ENCODE measurements at regions not wholly inside any gene's neighbourhood (a gene's known extent, or its start where the extent isn't known, plus 50 kb on each side); places are given as distances from the start of the nearest gene placed in this dataset.
"Not testable (repeated sequence)": the region's sequence is repeated elsewhere in the genome, so short reads cannot be mapped to it uniquely, and the experiment has no call there.

GRCh38 chr12:30166006-30166795 lies 382.5 kb upstream of the TMTC1 start:
- POLR2A ChIA-PET = no interaction called here
- no peak overlapping the region for H3K4me2 ChIP-seq
- H3K4me3 ChIP-seq = no peak overlapping the region
- 9% methylated on average over 4 of the region's 4 CpGs for WGBS (ENCODE audit: missing lambda C conversion rate)
- ATAC-seq = no peak
- FAIRE-seq = no peak
- no peak overlapping the region for H3K27ac ChIP-seq
- no peak for TF ChIP-seq CBX2 (IDR thresholded peaks at IDR 0.05; ENCODE audit: borderline replicate concordance, low read depth)
- TF ChIP-seq HES2 (IDR thresholded peaks at IDR 0.05) = no peak
- TF ChIP-seq CBX8 (IDR thresholded peaks at IDR 0.05) = no peak
- TF ChIP-seq NFE2L2 (conservative IDR thresholded peaks at IDR 0.05; ENCODE audit: low read length) = no peak
- no peaks in the 10 kb centered on the region for H3K4me1 ChIP-seq
- CTCF ChIA-PET = no interaction called here
- H3K9me3 ChIP-seq = no peaks in the 10 kb centered on the region
- DNase-seq (ENCODE audit: low read depth in 1 of 2, low spot score in 1 of 2) = no peak

DNA sequence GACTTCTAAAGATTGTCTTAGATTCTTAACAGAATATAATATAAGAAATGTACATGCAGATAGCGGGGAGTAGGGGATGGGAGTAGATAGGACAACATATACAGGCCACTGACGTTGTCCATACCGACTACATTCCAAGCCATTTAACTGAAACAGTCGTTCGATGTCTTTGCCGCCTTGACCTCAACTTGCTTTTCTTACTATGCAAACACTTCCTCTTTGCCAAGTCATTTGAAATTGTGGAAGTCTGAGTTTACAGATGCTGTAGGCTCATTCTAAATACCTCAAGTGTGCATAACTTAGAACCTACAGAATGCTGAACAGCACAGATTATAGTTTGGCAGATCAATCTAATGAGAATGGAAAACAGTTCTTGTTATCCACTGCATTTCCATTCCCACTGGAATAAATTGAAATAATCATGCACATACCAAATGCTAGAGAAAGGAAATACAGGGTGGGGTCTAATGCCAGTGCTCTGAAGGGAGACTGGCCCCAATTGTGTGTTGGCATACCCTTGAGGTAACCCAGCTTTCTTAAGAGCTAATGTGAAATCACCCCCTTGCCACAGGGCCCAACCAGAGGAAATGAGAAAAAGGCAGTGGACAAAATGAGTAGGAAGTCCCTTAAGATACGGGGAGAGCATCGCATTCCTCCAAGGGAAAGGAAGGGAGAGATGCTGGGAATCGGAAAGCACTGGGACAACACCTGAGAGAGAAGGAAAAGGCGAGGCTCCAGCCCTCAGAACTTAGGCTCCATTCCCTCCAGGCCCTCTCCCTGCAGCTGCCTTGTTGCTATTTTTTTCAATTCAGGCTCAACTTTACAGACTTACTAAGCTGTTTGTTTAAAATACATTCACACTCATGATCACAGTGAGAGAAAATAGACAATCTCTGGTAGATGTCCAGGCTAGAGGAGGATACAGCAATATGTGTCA lies 380.9 kb upstream of the TMTC1 start:
- TF ChIP-seq USF2 (IDR thresholded peaks at IDR 0.05) = no peak
- TF ChIP-seq BCL3 (IDR thresholded peaks at IDR 0.05) = no peak
- no peak for TF ChIP-seq ZNF302 (CRISPR knock-in tag; IDR thresholded peaks at IDR 0.05)
- TF ChIP-seq, protein P1, sequence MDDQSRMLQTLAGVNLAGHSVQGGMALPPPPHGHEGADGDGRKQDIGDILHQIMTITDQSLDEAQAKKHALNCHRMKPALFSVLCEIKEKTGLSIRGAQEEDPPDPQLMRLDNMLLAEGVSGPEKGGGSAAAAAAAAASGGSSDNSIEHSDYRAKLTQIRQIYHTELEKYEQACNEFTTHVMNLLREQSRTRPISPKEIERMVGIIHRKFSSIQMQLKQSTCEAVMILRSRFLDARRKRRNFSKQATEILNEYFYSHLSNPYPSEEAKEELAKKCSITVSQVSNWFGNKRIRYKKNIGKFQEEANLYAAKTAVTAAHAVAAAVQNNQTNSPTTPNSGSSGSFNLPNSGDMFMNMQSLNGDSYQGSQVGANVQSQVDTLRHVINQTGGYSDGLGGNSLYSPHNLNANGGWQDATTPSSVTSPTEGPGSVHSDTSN (IDR thresholded peaks at IDR 0.05) = no peak
- no peak for TF ChIP-seq CEBPB (IDR thresholded peaks at IDR 0.05)
- TF ChIP-seq HEYL (CRISPR knock-in tag; IDR thresholded peaks at IDR 0.05) = no peak
- TF ChIP-seq HDAC2 (IDR thresholded peaks at IDR 0.05) = no peak
- TF ChIP-seq HOXA7 (CRISPR knock-in tag; IDR thresholded peaks at IDR 0.05) = no peak
- TF ChIP-seq, protein P2, sequence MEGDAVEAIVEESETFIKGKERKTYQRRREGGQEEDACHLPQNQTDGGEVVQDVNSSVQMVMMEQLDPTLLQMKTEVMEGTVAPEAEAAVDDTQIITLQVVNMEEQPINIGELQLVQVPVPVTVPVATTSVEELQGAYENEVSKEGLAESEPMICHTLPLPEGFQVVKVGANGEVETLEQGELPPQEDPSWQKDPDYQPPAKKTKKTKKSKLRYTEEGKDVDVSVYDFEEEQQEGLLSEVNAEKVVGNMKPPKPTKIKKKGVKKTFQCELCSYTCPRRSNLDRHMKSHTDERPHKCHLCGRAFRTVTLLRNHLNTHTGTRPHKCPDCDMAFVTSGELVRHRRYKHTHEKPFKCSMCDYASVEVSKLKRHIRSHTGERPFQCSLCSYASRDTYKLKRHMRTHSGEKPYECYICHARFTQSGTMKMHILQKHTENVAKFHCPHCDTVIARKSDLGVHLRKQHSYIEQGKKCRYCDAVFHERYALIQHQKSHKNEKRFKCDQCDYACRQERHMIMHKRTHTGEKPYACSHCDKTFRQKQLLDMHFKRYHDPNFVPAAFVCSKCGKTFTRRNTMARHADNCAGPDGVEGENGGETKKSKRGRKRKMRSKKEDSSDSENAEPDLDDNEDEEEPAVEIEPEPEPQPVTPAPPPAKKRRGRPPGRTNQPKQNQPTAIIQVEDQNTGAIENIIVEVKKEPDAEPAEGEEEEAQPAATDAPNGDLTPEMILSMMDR (IDR thresholded peaks at IDR 0.05) = no peak
- no peak for TF ChIP-seq SREBF2 (IDR thresholded peaks at IDR 0.05)
- TF ChIP-seq HMGXB4 (CRISPR knock-in tag; IDR thresholded peaks at IDR 0.05; ENCODE audit: borderline replicate concordance) = no peak
- TF ChIP-seq ZSCAN20 (CRISPR knock-in tag; IDR thresholded peaks at IDR 0.05) = no peak
- no peak for TF ChIP-seq MYC (IDR thresholded peaks at IDR 0.05; ENCODE audit: borderline replicate concordance, low read length)
- no peak for TF ChIP-seq JUN (IDR thresholded peaks at IDR 0.05)
- TF ChIP-seq, protein P3, sequence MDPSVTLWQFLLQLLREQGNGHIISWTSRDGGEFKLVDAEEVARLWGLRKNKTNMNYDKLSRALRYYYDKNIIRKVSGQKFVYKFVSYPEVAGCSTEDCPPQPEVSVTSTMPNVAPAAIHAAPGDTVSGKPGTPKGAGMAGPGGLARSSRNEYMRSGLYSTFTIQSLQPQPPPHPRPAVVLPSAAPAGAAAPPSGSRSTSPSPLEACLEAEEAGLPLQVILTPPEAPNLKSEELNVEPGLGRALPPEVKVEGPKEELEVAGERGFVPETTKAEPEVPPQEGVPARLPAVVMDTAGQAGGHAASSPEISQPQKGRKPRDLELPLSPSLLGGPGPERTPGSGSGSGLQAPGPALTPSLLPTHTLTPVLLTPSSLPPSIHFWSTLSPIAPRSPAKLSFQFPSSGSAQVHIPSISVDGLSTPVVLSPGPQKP (IDR thresholded peaks at IDR 0.05; ENCODE audit: low read depth, low read length) = no peak
- TF ChIP-seq CHD2 (IDR thresholded peaks at IDR 0.05; ENCODE audit: low read length, partially characterized antibody) = no peak
- TF ChIP-seq RARB (CRISPR knock-in tag; IDR thresholded peaks at IDR 0.05) = no peak
- TF ChIP-seq MAFK (IDR thresholded peaks at IDR 0.05; ENCODE audit: partially characterized antibody) = no peak
- FAIRE-seq (no peak), ATAC-seq (no peak), DNase-seq (ENCODE audit: low read depth in 1 of 2, low spot score in 1 of 2) (no peak)
- H3K4me3 ChIP-seq = no peak overlapping the region
- ChIA-PET CTCF (no interaction called here), POLR2A (no interaction called here)
- H3K4me2 ChIP-seq = no peak overlapping the region
- no peak overlapping the region for H3K27ac ChIP-seq
- no peaks in the 10 kb centered on the region for H3K9me3 ChIP-seq
- 24% methylated on average over 10 of the region's 10 CpGs for WGBS (ENCODE audit: missing lambda C conversion rate)
- no peaks in the 10 kb centered on the region for H3K4me1 ChIP-seq

- H3K4me1 ChIP-seq; H3K4me2 ChIP-seq; H3K27ac ChIP-seq; H3K9me3 ChIP-seq; ATAC-seq; DNase-seq (ENCODE audit: low read depth in 1 of 2, low spot score in 1 of 2); POLR2A ChIA-PET; H3K4me3 ChIP-seq; CTCF ChIA-PET; FAIRE-seq: not testable (repeated sequence)
- WGBS (ENCODE audit: missing lambda C conversion rate) = 20% methylated on average over 1 of the region's 22 CpGs
Measured at GRCh38 chr12:30156833-30157232, 373.1 kb upstream of the TMTC1 start.

Data from A549 (cell line).